ENCODE measurements at regions not wholly inside any gene's neighbourhood (a gene's known extent, or its start where the extent isn't known, plus 50 kb on each side); places are given as distances from the start of the nearest gene placed in this dataset.

GRCh38 chr6:84450018-84450417, 222.6 kb upstream of the CEP162 start:
- Histone ChIP-seq H3K36me3 (ENCODE audit: control insufficient read depth, insufficient read depth, low read length) (no peaks in the 10 kb centered on the region), H3K27me3 (ENCODE audit: control insufficient read depth, insufficient read depth, low read length) (no peaks in the 10 kb centered on the region), H3K9me3 (ENCODE audit: control insufficient read depth, insufficient read depth, low read depth, low read length) (no peaks in the 10 kb centered on the region), H3K27ac (ENCODE audit: low read length) (no peak overlapping the region), H3K4me3 (ENCODE audit: low read depth in 2 of 2, low read length in 2 of 2) (no peak overlapping the region), H3K4me1 (ENCODE audit: control insufficient read depth, insufficient read depth, low read length) (no peaks in the 10 kb centered on the region)
- intact Hi-C loops (cut with micrococcal nuclease; ENCODE audit: unreplicated experiment), result no loop called here
- DNase-seq (ENCODE audit: low read depth, low spot score), result no peak
- in situ Hi-C loops (cut with HindIII; ENCODE audit: low pct_unique_long_range_greater_than_20kb, low sequenced_read_pairs), result no loop called here
- TF ChIP-seq, protein P1, sequence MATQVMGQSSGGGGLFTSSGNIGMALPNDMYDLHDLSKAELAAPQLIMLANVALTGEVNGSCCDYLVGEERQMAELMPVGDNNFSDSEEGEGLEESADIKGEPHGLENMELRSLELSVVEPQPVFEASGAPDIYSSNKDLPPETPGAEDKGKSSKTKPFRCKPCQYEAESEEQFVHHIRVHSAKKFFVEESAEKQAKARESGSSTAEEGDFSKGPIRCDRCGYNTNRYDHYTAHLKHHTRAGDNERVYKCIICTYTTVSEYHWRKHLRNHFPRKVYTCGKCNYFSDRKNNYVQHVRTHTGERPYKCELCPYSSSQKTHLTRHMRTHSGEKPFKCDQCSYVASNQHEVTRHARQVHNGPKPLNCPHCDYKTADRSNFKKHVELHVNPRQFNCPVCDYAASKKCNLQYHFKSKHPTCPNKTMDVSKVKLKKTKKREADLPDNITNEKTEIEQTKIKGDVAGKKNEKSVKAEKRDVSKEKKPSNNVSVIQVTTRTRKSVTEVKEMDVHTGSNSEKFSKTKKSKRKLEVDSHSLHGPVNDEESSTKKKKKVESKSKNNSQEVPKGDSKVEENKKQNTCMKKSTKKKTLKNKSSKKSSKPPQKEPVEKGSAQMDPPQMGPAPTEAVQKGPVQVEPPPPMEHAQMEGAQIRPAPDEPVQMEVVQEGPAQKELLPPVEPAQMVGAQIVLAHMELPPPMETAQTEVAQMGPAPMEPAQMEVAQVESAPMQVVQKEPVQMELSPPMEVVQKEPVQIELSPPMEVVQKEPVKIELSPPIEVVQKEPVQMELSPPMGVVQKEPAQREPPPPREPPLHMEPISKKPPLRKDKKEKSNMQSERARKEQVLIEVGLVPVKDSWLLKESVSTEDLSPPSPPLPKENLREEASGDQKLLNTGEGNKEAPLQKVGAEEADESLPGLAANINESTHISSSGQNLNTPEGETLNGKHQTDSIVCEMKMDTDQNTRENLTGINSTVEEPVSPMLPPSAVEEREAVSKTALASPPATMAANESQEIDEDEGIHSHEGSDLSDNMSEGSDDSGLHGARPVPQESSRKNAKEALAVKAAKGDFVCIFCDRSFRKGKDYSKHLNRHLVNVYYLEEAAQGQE (IDR thresholded peaks at IDR 0.05; ENCODE audit: insufficient read depth in 1 of 2, low read depth in 2 of 2, low read length in 1 of 2), result no peak
- TF ChIP-seq POLR2AphosphoS5 (IDR thresholded peaks at IDR 0.05; ENCODE audit: low read depth, low read length), result no peak
- TF ChIP-seq CTCF (IDR thresholded peaks at IDR 0.05), result no peak
- no peak for TF ChIP-seq SIN3A (IDR thresholded peaks at IDR 0.05; ENCODE audit: borderline replicate concordance, insufficient read depth, low read depth, low read length)
- TF ChIP-seq TCF7L2 (IDR thresholded peaks at IDR 0.05; ENCODE audit: low read depth, low read length), result no peak
- POLR2A ChIA-PET, result no interaction called here
- CTCF ChIA-PET, result no interaction called here
- no peak for ATAC-seq
- BruUV-seq (replicated peaks), result no TSS peak

DNA sequence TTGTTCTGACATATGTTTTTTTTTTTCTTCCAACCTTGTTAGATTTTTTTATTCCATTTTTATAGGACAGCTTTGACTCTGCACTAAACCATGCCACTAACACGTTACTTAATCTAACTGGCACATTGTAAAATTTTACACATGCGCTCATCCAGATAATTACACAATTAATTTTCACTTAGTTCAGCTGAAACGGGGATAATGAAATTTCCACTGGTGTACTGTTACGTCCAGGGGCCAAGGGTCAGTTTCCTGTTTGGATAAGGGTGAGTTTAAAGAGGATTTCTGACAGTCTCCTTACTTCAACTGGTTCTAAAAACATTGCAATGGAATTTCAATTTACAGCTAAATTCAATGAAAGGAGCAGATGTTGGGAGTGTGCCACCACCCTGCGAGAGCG, 221.8 kb upstream of the CEP162 start:
- no peaks in the 10 kb centered on the region for H3K36me3 ChIP-seq (ENCODE audit: control insufficient read depth, insufficient read depth, low read length)
- H3K27me3 ChIP-seq (ENCODE audit: control insufficient read depth, insufficient read depth, low read length), result no peaks in the 10 kb centered on the region
- intact Hi-C loops (cut with micrococcal nuclease; ENCODE audit: unreplicated experiment) (no loop called here), in situ Hi-C loops (cut with HindIII; ENCODE audit: low pct_unique_long_range_greater_than_20kb, low sequenced_read_pairs) (no loop called here)
- H3K27ac ChIP-seq (ENCODE audit: low read length), result no peak overlapping the region
- no peaks in the 10 kb centered on the region for H3K4me1 ChIP-seq (ENCODE audit: control insufficient read depth, insufficient read depth, low read length)
- no peaks in the 10 kb centered on the region for H3K9me3 ChIP-seq (ENCODE audit: control insufficient read depth, insufficient read depth, low read depth, low read length)
- ATAC-seq (no peak), DNase-seq (ENCODE audit: low read depth, low spot score) (no peak)
- no peak overlapping the region for H3K4me3 ChIP-seq (ENCODE audit: low read depth in 2 of 2, low read length in 2 of 2)
- POLR2A ChIA-PET, result no interaction called here
- BruUV-seq (replicated peaks), result no TSS peak
- TF ChIP-seq CTCF (IDR thresholded peaks at IDR 0.05) (no peak), TCF7L2 (IDR thresholded peaks at IDR 0.05; ENCODE audit: low read depth, low read length) (no peak), SIN3A (IDR thresholded peaks at IDR 0.05; ENCODE audit: borderline replicate concordance, insufficient read depth, low read depth, low read length) (no peak), POLR2AphosphoS5 (IDR thresholded peaks at IDR 0.05; ENCODE audit: low read depth, low read length) (no peak)
- TF ChIP-seq, protein P1 (IDR thresholded peaks at IDR 0.05; ENCODE audit: insufficient read depth in 1 of 2, low read depth in 2 of 2, low read length in 1 of 2), result no peak
- CTCF ChIA-PET, result no interaction called here
